ENCODE measurements at regions not wholly inside any gene's neighbourhood (a gene's known extent, or its start where the extent isn't known, plus 50 kb on each side); places are given as distances from the start of the nearest gene placed in this dataset.

DNA sequence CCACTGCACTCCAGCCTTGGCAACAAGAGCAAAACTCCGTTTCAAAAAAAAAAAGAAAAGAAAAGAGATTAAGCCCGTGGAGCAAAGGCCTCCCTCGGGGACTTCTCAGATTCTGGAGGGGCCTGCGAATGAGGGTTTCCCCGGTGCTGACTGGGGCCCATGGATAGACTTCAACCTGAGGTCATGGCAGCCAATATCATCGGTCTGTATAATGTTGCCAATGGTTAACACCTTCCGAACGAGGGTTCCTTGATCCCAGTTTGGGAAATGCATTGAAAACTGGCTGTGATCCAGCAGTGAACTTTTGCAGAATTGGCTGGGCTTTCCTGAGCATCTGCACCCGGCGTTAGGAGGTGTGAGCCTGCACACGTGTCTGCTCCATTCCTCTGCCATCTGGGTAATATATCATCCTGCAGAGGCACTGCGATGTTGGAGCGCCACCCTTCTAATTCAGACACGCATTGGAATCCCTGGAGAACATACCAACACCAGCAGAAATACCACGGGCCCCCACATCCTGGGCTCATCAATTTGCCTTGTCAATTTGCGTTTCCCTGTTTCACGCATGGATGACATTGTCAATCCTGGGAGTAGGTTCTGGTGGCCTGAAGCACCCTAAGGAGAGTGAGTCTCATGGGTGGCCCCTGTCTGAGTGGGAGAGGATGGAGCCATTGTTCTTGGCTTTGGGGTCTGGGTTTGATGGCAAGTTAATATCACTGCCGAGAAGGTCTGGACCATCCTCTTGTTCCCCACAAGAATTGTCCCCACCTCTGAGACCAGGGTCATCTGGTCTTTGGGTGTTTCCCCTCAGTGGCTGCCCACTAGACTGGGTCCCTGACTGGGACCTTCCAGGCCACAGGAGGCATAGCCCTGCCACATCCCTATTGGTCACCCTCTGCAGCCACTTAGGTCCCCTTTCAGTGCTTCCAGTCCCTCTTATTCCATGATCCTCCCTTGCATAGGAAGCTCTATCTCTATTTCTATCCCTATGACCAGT is 441.0 kb downstream of the PTPRU start:
- TF ChIP-seq, protein P1, sequence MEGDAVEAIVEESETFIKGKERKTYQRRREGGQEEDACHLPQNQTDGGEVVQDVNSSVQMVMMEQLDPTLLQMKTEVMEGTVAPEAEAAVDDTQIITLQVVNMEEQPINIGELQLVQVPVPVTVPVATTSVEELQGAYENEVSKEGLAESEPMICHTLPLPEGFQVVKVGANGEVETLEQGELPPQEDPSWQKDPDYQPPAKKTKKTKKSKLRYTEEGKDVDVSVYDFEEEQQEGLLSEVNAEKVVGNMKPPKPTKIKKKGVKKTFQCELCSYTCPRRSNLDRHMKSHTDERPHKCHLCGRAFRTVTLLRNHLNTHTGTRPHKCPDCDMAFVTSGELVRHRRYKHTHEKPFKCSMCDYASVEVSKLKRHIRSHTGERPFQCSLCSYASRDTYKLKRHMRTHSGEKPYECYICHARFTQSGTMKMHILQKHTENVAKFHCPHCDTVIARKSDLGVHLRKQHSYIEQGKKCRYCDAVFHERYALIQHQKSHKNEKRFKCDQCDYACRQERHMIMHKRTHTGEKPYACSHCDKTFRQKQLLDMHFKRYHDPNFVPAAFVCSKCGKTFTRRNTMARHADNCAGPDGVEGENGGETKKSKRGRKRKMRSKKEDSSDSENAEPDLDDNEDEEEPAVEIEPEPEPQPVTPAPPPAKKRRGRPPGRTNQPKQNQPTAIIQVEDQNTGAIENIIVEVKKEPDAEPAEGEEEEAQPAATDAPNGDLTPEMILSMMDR (conservative IDR thresholded peaks at IDR 0.05; ENCODE audit: low read depth, low read length), result no peak
- DNase-seq (ENCODE audit: low read depth), result no peak
- H3K4me3 ChIP-seq (ENCODE audit: low read depth, low read length), result no peak overlapping the region

DNA sequence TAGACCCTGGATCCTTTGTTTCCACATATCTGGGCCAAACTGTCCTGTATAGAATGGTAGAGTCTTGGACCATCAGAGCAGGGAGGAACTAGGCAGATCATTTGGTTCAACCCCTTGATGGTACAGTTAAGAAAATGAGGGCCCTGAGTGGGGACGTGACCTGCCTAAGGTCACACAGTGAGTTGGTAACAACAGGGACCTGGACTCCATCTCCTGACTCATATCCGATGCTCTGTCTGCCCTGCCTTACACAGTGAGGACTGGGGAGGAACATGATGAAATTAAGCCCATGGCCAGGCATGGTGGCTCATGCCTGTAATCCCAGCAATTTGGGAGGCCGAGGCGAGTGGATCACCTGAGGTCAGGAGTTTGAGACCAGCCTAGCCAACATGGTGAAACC is 440.2 kb downstream of the PTPRU start:
- TF ChIP-seq, protein P1 (conservative IDR thresholded peaks at IDR 0.05; ENCODE audit: low read depth, low read length), result no peak
- no peak overlapping the region for H3K4me3 ChIP-seq (ENCODE audit: low read depth, low read length)
- DNase-seq (ENCODE audit: low read depth), result no peak

DNA sequence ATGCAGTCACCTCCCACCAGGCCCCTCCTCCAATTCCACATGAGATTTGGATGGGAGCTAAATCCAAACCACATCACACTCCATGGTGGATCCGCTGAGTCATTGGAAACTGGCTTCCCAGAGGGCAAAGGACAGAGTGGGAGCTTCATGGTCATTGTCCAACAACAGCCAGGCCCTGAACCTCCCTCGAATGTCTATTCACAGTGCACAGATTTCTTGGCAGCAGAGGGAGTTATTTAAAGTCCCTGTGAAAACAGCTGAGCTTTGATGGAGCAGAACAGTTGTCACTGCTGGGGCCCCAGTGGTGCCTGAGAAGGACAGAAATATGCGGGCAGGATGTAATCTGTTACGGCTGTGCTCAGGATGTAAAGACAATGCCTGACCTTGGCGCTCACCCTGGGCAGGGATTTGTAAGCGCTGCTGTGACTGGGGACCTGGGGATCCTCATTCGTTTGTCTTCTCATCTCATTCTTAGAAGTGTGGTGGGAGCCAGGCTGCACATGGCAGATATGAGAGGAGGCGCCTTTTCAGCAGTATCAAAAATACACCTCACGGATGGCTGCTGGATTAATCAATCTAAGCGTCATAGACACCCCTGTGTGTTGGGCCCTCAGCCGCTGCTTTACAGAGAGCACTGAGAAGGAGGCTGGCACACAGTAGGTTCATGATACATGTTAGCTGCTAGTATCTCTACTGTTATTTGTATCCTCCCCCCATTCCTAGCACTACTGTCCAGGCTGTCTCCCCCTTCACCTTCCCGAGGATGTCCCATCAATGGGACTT is 439.4 kb downstream of the PTPRU start:
- TF ChIP-seq, protein P1 (conservative IDR thresholded peaks at IDR 0.05; ENCODE audit: low read depth, low read length), result no peak
- H3K4me3 ChIP-seq (ENCODE audit: low read depth, low read length), result no peak overlapping the region
- no peak for DNase-seq (ENCODE audit: low read depth)

DNA sequence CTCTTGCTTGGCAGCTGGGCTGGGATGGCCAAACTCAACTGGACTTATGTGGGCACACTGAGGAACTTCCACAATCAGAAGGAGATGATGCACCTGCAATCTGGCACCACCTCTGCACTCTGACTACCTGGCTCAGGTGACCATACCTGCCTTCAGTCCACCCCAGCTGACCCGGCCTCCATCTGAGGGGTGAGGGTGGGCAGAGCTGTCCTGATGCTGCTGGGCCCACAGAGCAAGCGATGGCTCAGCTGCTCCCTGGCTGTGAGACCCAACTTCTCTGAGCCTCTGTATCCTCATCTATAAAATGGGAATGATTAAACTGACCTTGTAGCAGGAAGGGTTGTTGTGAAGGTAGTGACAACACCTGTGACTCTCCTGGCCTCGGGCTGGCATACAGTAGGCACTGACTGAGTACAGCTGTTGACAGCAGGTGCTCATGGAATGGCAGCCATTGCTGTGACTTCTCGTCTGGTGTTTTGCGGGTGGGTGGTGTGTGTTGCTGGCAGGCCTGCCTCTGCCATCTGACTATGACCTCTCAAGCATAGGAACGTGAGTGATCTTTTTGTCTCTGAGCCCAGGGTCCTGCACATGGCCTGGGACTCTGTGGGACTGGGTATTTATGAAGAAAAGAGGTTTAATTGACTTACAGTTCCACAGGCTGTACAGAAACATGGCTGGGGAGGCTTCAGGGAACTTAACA is 438.5 kb downstream of the PTPRU start:
- TF ChIP-seq, protein P1 (conservative IDR thresholded peaks at IDR 0.05; ENCODE audit: low read depth, low read length), result no peak
- H3K4me3 ChIP-seq (ENCODE audit: low read depth, low read length), result no peak overlapping the region
- DNase-seq (ENCODE audit: low read depth), result no peak

DNA sequence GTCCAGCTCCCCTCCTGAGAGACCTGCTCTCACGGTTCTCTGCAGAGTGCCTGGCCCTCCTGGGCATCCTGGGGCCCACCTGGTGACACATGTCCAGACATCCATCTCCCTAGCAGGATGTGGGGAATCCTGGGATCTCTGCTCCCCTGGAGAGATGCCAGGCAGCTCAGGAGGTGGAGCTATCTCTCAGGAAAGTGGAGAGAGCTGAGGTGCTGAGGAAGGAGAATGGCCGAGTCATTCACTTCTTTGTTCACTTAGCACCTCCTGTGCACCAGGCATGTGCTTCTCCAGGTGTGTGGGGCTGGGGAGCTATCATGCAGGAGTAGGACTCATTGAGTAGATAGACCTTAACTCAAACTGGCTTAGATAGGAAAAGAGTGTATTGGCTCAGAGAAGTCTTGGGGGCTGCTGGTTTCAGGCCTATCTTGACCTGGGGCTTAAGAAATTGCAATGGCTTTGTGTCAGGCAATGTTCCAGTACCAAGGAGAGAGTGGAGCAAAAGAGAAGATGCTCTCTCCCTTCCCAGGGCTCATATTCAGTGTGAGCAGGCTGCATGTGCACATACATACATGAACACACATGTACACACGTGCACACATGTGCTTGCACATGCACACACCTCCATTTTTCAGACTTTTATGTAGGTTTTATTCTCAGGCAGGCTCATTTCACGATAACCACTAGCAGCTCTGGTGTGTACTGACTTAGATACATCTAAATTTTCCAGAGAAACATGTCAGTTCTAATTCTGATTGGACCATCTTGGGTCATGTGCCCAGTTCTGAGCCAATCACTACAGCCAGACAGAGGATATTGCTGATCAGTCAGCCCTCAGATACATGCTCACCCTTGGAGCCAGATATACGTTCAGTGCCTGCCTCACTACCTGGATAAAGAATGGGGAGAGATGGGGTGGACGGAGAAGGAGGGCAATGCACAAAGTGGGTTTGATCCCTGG is 437.6 kb downstream of the PTPRU start:
- H3K4me3 ChIP-seq (ENCODE audit: low read depth, low read length), result no peak overlapping the region
- DNase-seq (ENCODE audit: low read depth), result no peak
- TF ChIP-seq, protein P1 (conservative IDR thresholded peaks at IDR 0.05; ENCODE audit: low read depth, low read length), result no peak

DNA sequence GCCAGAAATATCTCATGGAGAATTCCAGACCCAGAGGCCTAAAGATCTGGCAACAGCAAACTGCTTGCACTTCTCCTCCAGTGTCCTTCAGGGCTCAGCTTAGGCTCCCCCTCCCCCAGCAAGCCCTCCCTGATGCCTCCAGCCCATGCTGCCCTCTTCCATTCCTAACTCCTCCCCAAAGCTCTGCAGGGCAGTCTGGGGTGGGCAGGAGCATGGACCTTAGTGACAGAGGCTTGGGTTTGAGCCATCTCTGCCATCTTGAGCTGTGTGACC is 436.8 kb downstream of the PTPRU start:
- DNase-seq (ENCODE audit: low read depth), result no peak
- TF ChIP-seq, protein P1 (conservative IDR thresholded peaks at IDR 0.05; ENCODE audit: low read depth, low read length), result no peak

More for the DNA sequence above, 436.8 kb downstream of the PTPRU start:
- H3K4me3 ChIP-seq (ENCODE audit: low read depth, low read length), result no peak overlapping the region

Data from choroid plexus epithelial cell (primary cell).